ENCODE measurements at regions not wholly inside any gene's neighbourhood (a gene's known extent, or its start where the extent isn't known, plus 50 kb on each side); places are given as distances from the start of the nearest gene placed in this dataset.

- no peak overlapping the region for H2BK12ac ChIP-seq (ENCODE audit: insufficient read length, low read depth, low read length)
Observed at GRCh38 chr3:150098621-150099020, 127.9 kb upstream of the PFN2 start.

More at GRCh38 chr3:150098621-150099020, 127.9 kb upstream of the PFN2 start:
- no peaks in the 10 kb centered on the region for H3K27me3 ChIP-seq (ENCODE audit: insufficient read depth, low read length)
- H3K27ac ChIP-seq (ENCODE audit: insufficient read length, low read depth, low read length), result no peak overlapping the region
- no peak overlapping the region for H4K5ac ChIP-seq (ENCODE audit: insufficient read length, low read depth, low read length)
- no peaks in the 10 kb centered on the region for H3K79me1 ChIP-seq (ENCODE audit: insufficient read depth, low read depth, low read length, poor library complexity, severe bottlenecking)
- H2BK20ac ChIP-seq (ENCODE audit: low read depth, low read length, poor library complexity, severe bottlenecking), result no peak overlapping the region
- H3T11ph ChIP-seq (ENCODE audit: low read length), result no peak overlapping the region
- Mint-ChIP-seq H3K9me3 (peaks cover 12 to 13% of the 10 kb centered on the region in 2 experiments), H3K27ac (no peak overlapping the region), H3K4me3 (no peak overlapping the region), H3K27me3 (ENCODE audit: low read depth) (no peaks in the 10 kb centered on the region), H3K4me1 (peaks cover 35 to 40% of the 10 kb centered on the region in 2 experiments), H3K36me3 (ENCODE audit: insufficient read depth in 1 of 3, low read depth in 3 of 3) (peaks cover 7 to 10% (median 9%) of the 10 kb centered on the region in 3 experiments; a peak in 5 of 7 replicates)
- H3K9me3 ChIP-seq (ENCODE audit: control insufficient read depth, low read depth, low read length), result no peaks in the 10 kb centered on the region
- H2BK5ac ChIP-seq (ENCODE audit: insufficient read length, low read length), result no peak overlapping the region
- H3K23ac ChIP-seq (ENCODE audit: insufficient read length, low read depth, low read length), result no peak overlapping the region
- H3K14ac ChIP-seq (ENCODE audit: insufficient read depth, low read length), result no peak overlapping the region
- no peak overlapping the region for H3K9ac ChIP-seq (ENCODE audit: extremely low read depth, insufficient read length, low read length)
- no peak overlapping the region for H4K91ac ChIP-seq (ENCODE audit: insufficient read length, low read depth, low read length)
- no peak overlapping the region for H2AK5ac ChIP-seq (ENCODE audit: insufficient read length, low read length)
- H3K23me2 ChIP-seq (ENCODE audit: insufficient read length, low read depth, low read length, poor library complexity, severe bottlenecking), result no peaks in the 10 kb centered on the region
- no peak overlapping the region for H2AFZ ChIP-seq (ENCODE audit: low read length)
- no peak overlapping the region for H3K4ac ChIP-seq (ENCODE audit: low read depth, low read length)
- TF ChIP-seq CTCF (conservative IDR thresholded peaks at IDR 0.05), result no peak
- WGBS (ENCODE audit: extremely low coverage, insufficient read length, low lambda C conversion rate), result no CpG with 5 or more reads among the region's 3 CpGs
- peaks cover 9% of the 10 kb centered on the region; the same call in 1 of the 2 replicates for H3K4me1 ChIP-seq (ENCODE audit: insufficient read depth, low read length)
- H4K20me1 ChIP-seq (ENCODE audit: control insufficient read depth, insufficient read depth, insufficient read length), result no peaks in the 10 kb centered on the region
- H2BK15ac ChIP-seq (ENCODE audit: low read depth, low read length), result no peak overlapping the region
- no peak overlapping the region for H4K8ac ChIP-seq (replicated peaks; ENCODE audit: insufficient read length, low read depth, low read length)
- H3K4me2 ChIP-seq (ENCODE audit: insufficient read depth, insufficient read length, low read length), result no peak overlapping the region
- no peak overlapping the region for H3K18ac ChIP-seq (ENCODE audit: insufficient read length, low read depth, low read length)
- H3K56ac ChIP-seq (ENCODE audit: insufficient read length, low read depth, low read length), result no peak overlapping the region
- H2BK120ac ChIP-seq (ENCODE audit: low read depth, low read length, poor library complexity, severe bottlenecking), result no peak overlapping the region
- no peaks in the 10 kb centered on the region for H3K79me2 ChIP-seq (ENCODE audit: insufficient read depth, low read length)
- DNase-seq, result no peak
